A549 (cell line): ENCODE measurements at regions not wholly inside any gene's neighbourhood (a gene's known extent, or its start where the extent isn't known, plus 50 kb on each side); places are given as distances from the start of the nearest gene placed in this dataset.

Source experiments
- ATAC-seq, 2 experiments: fragments of 200-7000 bp in 1 of 2; fragments of >200 bp in 1 of 2; cut with Nextera tagmentation in 1 of 2; cut with Tn5 transposase in 1 of 2; 3 replicates each; pipeline versions ENCODE4 v1.8.0 to v1.9.1; 2018 to 2020; ENCODE audit warnings: mild to moderate bottlenecking in 1 of 2, moderate library complexity in 1 of 2
- CTCF ChIA-PET: fragments of 300-600 bp; sonication (Branson Sonifier 250); formaldehyde crosslinking; extraction: SDS; loops from one replicate; lab custom pipeline; 2021; ENCODE audit warnings: antibody characterized with exemption, inconsistent platforms; lab: Yijun Ruan, JAX
- POLR2A ChIA-PET: fragments of 350-600 bp; formaldehyde crosslinking; extraction: SDS; loops from one replicate; lab custom pipeline; 2021; ENCODE audit warnings: antibody characterized with exemption, inconsistent platforms; lab: Yijun Ruan, JAX
- DNase-seq, 2 experiments: peaks; one replicate each; pipeline versions ENCODE4 v3.0.0 to v3.0.0-alpha.2; 2011 to 2016; ENCODE audit warnings: low read depth in 1 of 2, low spot score in 1 of 2
- FAIRE-seq: peaks from 2 replicates; lab custom pipeline; 2011; peaks lifted over from hg19 to GRCh38; lab: Jason Lieb, UNC
- H3K27ac ChIP-seq, 2 experiments: fragments of >200 bp; sonication (Bioruptor Twin); formaldehyde crosslinking; 3 replicates each; pipeline ENCODE4 v1.5.1; 2016 to 2017
- H3K4me1 ChIP-seq: fragments of >200 bp; sonication (Bioruptor Twin); formaldehyde crosslinking; 3 replicates; pipeline ENCODE4 v1.6.1; 2016
- H3K4me2 ChIP-seq: fragments of >200 bp; sonication (Bioruptor Twin); formaldehyde crosslinking; 3 replicates; pipeline ENCODE4 v1.6.1; 2016
- H3K4me3 ChIP-seq: fragments of >200 bp; sonication (Bioruptor Twin); formaldehyde crosslinking; 3 replicates; pipeline ENCODE4 v1.5.1; 2016
- H3K9me3 ChIP-seq: fragments of >200 bp; sonication (Bioruptor Twin); formaldehyde crosslinking; 3 replicates; pipeline ENCODE4 v1.6.1; 2016
- BCL3 ChIP-seq: fragments of >200 bp; sonication (Bioruptor Twin); formaldehyde crosslinking; IDR thresholded peaks from 3 replicates; pipeline ENCODE4 v1.6.1; 2016
- BHLHE40 ChIP-seq: IDR thresholded peaks from 2 replicates; pipeline ENCODE4 v1.6.1; 2012; ENCODE audit warnings: low read depth, low read length, inconsistent platforms
- CEBPB ChIP-seq, 2 experiments: fragments of >200 bp in 1 of 2; sonication (Bioruptor Twin) in 1 of 2; formaldehyde crosslinking in 1 of 2; IDR thresholded peaks; 2 replicates each; pipeline ENCODE4 v1.6.1; 2012 to 2016
- CTCF ChIP-seq: fragments of >200 bp; sonication (Bioruptor Twin); formaldehyde crosslinking; IDR thresholded peaks from 3 replicates; pipeline ENCODE4 v1.5.1; 2016
- EP300 ChIP-seq, 2 experiments: fragments of >200 bp; sonication (Bioruptor Twin); formaldehyde crosslinking; IDR thresholded peaks; 2 replicates in 1 of 2; 3 replicates in 1 of 2; pipeline ENCODE4 v1.6.1; 2016 to 2017
- FOSL2 ChIP-seq, 2 experiments: fragments of 450-650 bp in 1 of 2; fragments of >200 bp in 1 of 2; sonication (Bioruptor Twin) in 1 of 2; formaldehyde crosslinking; IDR thresholded peaks; 2 replicates each; pipeline versions ENCODE4 v1.5.0 to v1.6.1; 2016 to 2020; ENCODE audit warnings: mild to moderate bottlenecking in 1 of 2, moderate library complexity in 1 of 2
- GATA3 ChIP-seq: IDR thresholded peaks from 2 replicates; pipeline ENCODE4 v1.6.1; 2012; ENCODE audit warnings: borderline replicate concordance
- HDAC2 ChIP-seq: fragments of 200-600 bp; sonication (generic); IDR thresholded peaks from 2 replicates; pipeline ENCODE4 v1.6.1; 2016
- HOXB5 ChIP-seq: fragments of 250-450 bp; sonication (Bioruptor Pico); IDR thresholded peaks from 2 replicates; pipeline ENCODE4 v1.5.0; 2020; ENCODE audit warnings: mild to moderate bottlenecking, moderate library complexity
- JUN ChIP-seq, 2 experiments: fragments of >200 bp; sonication (Bioruptor Twin); formaldehyde crosslinking; IDR thresholded peaks; 2 replicates in 1 of 2; 3 replicates in 1 of 2; pipeline ENCODE4 v1.6.1; 2016 to 2017
- JUNB ChIP-seq: fragments of >200 bp; sonication (Bioruptor Twin); formaldehyde crosslinking; IDR thresholded peaks from 2 replicates; pipeline ENCODE4 v1.6.1; 2016
- MAFK ChIP-seq: fragments of 450-650 bp; IDR thresholded peaks from 2 replicates; pipeline ENCODE4 v1.6.1; 2014; ENCODE audit not compliant: partially characterized antibody
- NFE2L2 ChIP-seq: fragments of 150-350 bp; conservative IDR thresholded peaks from 2 replicates; pipeline ENCODE4 v1.6.1; 2014; ENCODE audit warnings: low read length
- PHF8 ChIP-seq: fragments of 200-600 bp; sonication (generic); IDR thresholded peaks from 2 replicates; pipeline ENCODE4 v1.6.1; 2016; ENCODE audit warnings: low read depth, mild to moderate bottlenecking, antibody characterized with exemption, moderate library complexity, borderline replicate concordance
- ZNF302 ChIP-seq: fragments of 250-450 bp; sonication (Bioruptor Pico); IDR thresholded peaks from 2 replicates; pipeline ENCODE4 v1.9.0; 2021; ENCODE audit warnings: inconsistent platforms, mild to moderate bottlenecking, moderate library complexity
- WGBS: methylation state at CpG from one replicate; pipeline ENCODE4 v1.1.6; 2017; ENCODE audit errors: missing lambda C conversion rate; 5-methylcytosine and 5-hydroxymethylcytosine counted together

GRCh38 chr14:58731465-58732293 is 93.9 kb downstream of the DACT1 start:
- WGBS: 14% methylated on average over 2 of the region's 2 CpGs
- FAIRE-seq (peak; percentile 7), ATAC-seq (peak; percentile 91 to 93), DNase-seq (peak; percentile 24 to 69)
- ChIA-PET CTCF (interaction anchor here (0.6 to 1.5 kb wide), 6 partner anchors 20 to 582 kb away, joined by 3 to 4 read pairs (median 3); no protein-coding TSS in a partner anchor), POLR2A (interaction anchor here (0.6 to 1.7 kb wide), 3 partner anchors 12 to 94 kb away, joined by 3 to 9 read pairs (median 5); partner anchors contain the start of gene DACT1)
- peak overlapping the region; percentile 19 for H3K4me2 ChIP-seq
- H3K4me3 ChIP-seq: no peak overlapping the region
- TF ChIP-seq BCL3: no peak
- TF ChIP-seq FOSL2 (IDR thresholded peaks at IDR 0.05): peak; percentile 50; the same call in 1 of the 2 replicates
- TF ChIP-seq FOSL2 (CRISPR knock-in tag; IDR thresholded peaks at IDR 0.05): peak; percentile 58
- TF ChIP-seq JUNB: peak; percentile 90
- no peak for TF ChIP-seq ZNF302 (CRISPR knock-in tag)
- TF ChIP-seq CEBPB (IDR thresholded peaks at IDR 0.05): peak in 1 of 2 experiments; percentile 41; a peak in 1 of 4 replicates
- TF ChIP-seq EP300 (IDR thresholded peaks at IDR 0.05): peak in 1 of 2 experiments; percentile 47; a peak in 1 of 5 replicates
- no peak for TF ChIP-seq CTCF
- TF ChIP-seq PHF8: no peak
- TF ChIP-seq HDAC2: no peak
- no peak for TF ChIP-seq MAFK
- peak; percentile 37; a peak in 2 of 5 replicates for TF ChIP-seq JUN (IDR thresholded peaks at IDR 0.05)
- TF ChIP-seq GATA3: peak; percentile 26; the same call in 1 of the 2 replicates
- H3K4me1 ChIP-seq: peaks cover 16% of the 10 kb centered on the region; the same call in 1 of the 3 replicates
- H3K9me3 ChIP-seq: no peaks in the 10 kb centered on the region
- H3K27ac ChIP-seq: peak overlapping the region in 1 of 2 experiments; percentile 61; a peak in 3 of 6 replicates

GRCh38 chr14:58732387-58732786 is 94.6 kb downstream of the DACT1 start:
- ATAC-seq (no peak), DNase-seq (no peak), FAIRE-seq (no peak)
- H3K4me3 ChIP-seq: no peak overlapping the region
- H3K4me2 ChIP-seq: peak overlapping the region; percentile 19; the same call in 1 of the 3 replicates
- no peak overlapping the region for H3K27ac ChIP-seq
- H3K4me1 ChIP-seq: peaks cover 16% of the 10 kb centered on the region; the same call in 2 of the 3 replicates
- H3K9me3 ChIP-seq: no peaks in the 10 kb centered on the region
- ChIA-PET POLR2A (interaction anchor here (0.6 to 1.7 kb wide), 3 partner anchors 11 to 95 kb away, joined by 3 to 9 read pairs (median 5); partner anchors contain the start of gene DACT1), CTCF (interaction anchor here (1.2 to 2.1 kb wide), 4 partner anchors 12 to 288 kb away, joined by 3 to 6 read pairs (median 4); no protein-coding TSS in a partner anchor)
- TF ChIP-seq BHLHE40: no peak
- no peak for TF ChIP-seq NFE2L2
- no peak for TF ChIP-seq BCL3
- TF ChIP-seq HOXB5: no peak
- no peak for TF ChIP-seq JUN (IDR thresholded peaks at IDR 0.05)
- TF ChIP-seq PHF8: no peak
